Adrenal gland (tissue), 9 donors: ENCODE measurements at regions not wholly inside any gene's neighbourhood (a gene's known extent, or its start where the extent isn't known, plus 50 kb on each side); places are given as distances from the start of the nearest gene placed in this dataset.

Experiments used
- DNase-seq, 7 donors: peaks; one replicate each; pipeline ENCODE4 v3.0.0-alpha.2; 2019 to 2020
- H3K27ac ChIP-seq, 5 donors: fragments of 200-600 bp; sonication (generic) in 4 of 5; 1 replicate in 3 of 5; 2 replicates in 2 of 5; pipeline versions ENCODE4 v1.5.1 to v1.8.0; 2016 to 2020; ENCODE audit warnings: mild to moderate bottlenecking in 1 of 5
- H3K27me3 ChIP-seq: fragments of 200-600 bp; 2 replicates; pipeline ENCODE4 v1.8.0; 2021
- H3K36me3 ChIP-seq, 2 donors: fragments of 200-600 bp; replicated peaks in 1 of 2; 1 replicate in 1 of 2; 2 replicates in 1 of 2; pipeline versions ENCODE4 v1.5.1 to v1.8.0; 2018 to 2022
- H3K4me1 ChIP-seq, 2 donors: fragments of 200-600 bp; replicated peaks in 1 of 2; 1 replicate in 1 of 2; 2 replicates in 1 of 2; pipeline versions ENCODE4 v1.5.1 to v1.8.0; 2018 to 2021
- H3K4me3 ChIP-seq, 4 donors: fragments of 200-600 bp; sonication (generic) in 3 of 4; one replicate each; pipeline ENCODE4 v1.5.1; 2016 to 2018
- H3K9me3 ChIP-seq, 3 donors: fragments of 200-600 bp; sonication (generic) in 1 of 3; replicated peaks in 1 of 3; 1 replicate in 2 of 3; 2 replicates in 1 of 3; pipeline versions ENCODE4 v1.5.1 to v1.8.0; 2016 to 2021
- CTCF ChIP-seq, 6 experiments: fragments of 450-650 bp in 4 of 6; fragments of 200-600 bp in 2 of 6; sonication (generic) in 1 of 6; IDR thresholded peaks; 1 replicate in 5 of 6; 2 replicates in 1 of 6; pipeline versions ENCODE4 v1.5.1 to v1.8.0; 2016 to 2021; ENCODE audit warnings: antibody characterized with exemption in 6 of 6, mild to moderate bottlenecking in 2 of 6, moderate library complexity in 1 of 6
- POLR2A ChIP-seq, 2 donors: fragments of 450-650 bp; IDR thresholded peaks; one replicate each; pipeline ENCODE4 v1.6.1; 2017; ENCODE audit warnings: antibody characterized with exemption in 2 of 2, mild to moderate bottlenecking in 2 of 2, moderate library complexity in 1 of 2
- WGBS, 4 donors: extraction: QIAGEN DNeasy Blood & Tissue Kit in 2 of 4; methylation state at CpG; one replicate each; pipeline versions ENCODE4 v1.1.5 to v1.1.7; 2013 to 2017; 5-methylcytosine and 5-hydroxymethylcytosine counted together
- intact Hi-C, 2 donors: fragments of 100-400 bp; cut with DNase I; formaldehyde crosslinking; loops; one replicate each; pipeline versions ENCODE4 v1.14.1 to v1.15.0; 2022 to 2023
- donor health status: healthy with polysubstance abuse.
- donor health status: Bipolar disorder and iron deficiency.
- donor health status: DM: yes; HTN: yes; CAD: no.
- donor health status: DM: no; HTN: no; CAD: no.
- donor health status: DM: no; HTN: no; CAD: no.

GRCh38 chr4:63580796-63581475 is 828.3 kb downstream of the TECRL start:
- H3K4me1 ChIP-seq, result no peaks in the 10 kb centered on the region
- intact Hi-C loops, result no loop called here
- no peak overlapping the region for H3K4me3 ChIP-seq
- no peak overlapping the region for H3K27ac ChIP-seq
- WGBS, 4 donors, result 36 to 100% (median 63%) methylated on average over 1 of the region's 1 CpG
- H3K9me3 ChIP-seq, result no peaks in the 10 kb centered on the region
- H3K27me3 ChIP-seq, result no peaks in the 10 kb centered on the region
- DNase-seq, result no peak
- TF ChIP-seq CTCF (IDR thresholded peaks at IDR 0.05), result no peak
- TF ChIP-seq POLR2A (IDR thresholded peaks at IDR 0.05), result no peak
- no peaks in the 10 kb centered on the region for H3K36me3 ChIP-seq

- Histone ChIP-seq H3K36me3 (no peaks in the 10 kb centered on the region), H3K4me3 (no peak overlapping the region), H3K4me1 (no peaks in the 10 kb centered on the region), H3K27ac (no peak overlapping the region), H3K27me3 (no peaks in the 10 kb centered on the region), H3K9me3 (no peaks in the 10 kb centered on the region)
- TF ChIP-seq POLR2A (IDR thresholded peaks at IDR 0.05), result no peak
- no peak for DNase-seq
- intact Hi-C loops, result no loop called here
These were observed 830.9 kb downstream of the TECRL start for GRCh38 chr4:63578383-63578782.

GRCh38 chr4:63566658-63567057 is 842.6 kb downstream of the TECRL start:
- no peaks in the 10 kb centered on the region for H3K4me1 ChIP-seq
- DNase-seq, result no peak
- WGBS, 4 donors, result 47 to 58% (median 49%) methylated on average over 2 of the region's 2 CpGs
- H3K27me3 ChIP-seq, result no peaks in the 10 kb centered on the region
- intact Hi-C loops, result no loop called here
- H3K9me3 ChIP-seq, result no peaks in the 10 kb centered on the region
- H3K27ac ChIP-seq, result no peak overlapping the region
- H3K36me3 ChIP-seq, result no peaks in the 10 kb centered on the region
- TF ChIP-seq CTCF (IDR thresholded peaks at IDR 0.05), result no peak
- TF ChIP-seq POLR2A (IDR thresholded peaks at IDR 0.05), result no peak
- H3K4me3 ChIP-seq, result no peak overlapping the region

- Histone ChIP-seq H3K4me1 (no peaks in the 10 kb centered on the region), H3K27ac (no peak overlapping the region), H3K9me3 (no peaks in the 10 kb centered on the region), H3K4me3 (no peak overlapping the region), H3K36me3 (no peaks in the 10 kb centered on the region), H3K27me3 (no peaks in the 10 kb centered on the region)
- intact Hi-C loops, result no loop called here
- no peak for TF ChIP-seq CTCF (IDR thresholded peaks at IDR 0.05)
- TF ChIP-seq POLR2A (IDR thresholded peaks at IDR 0.05), result no peak
- 33 to 64% (median 55%) methylated on average over 2 to 4 of the region's 4 CpGs for WGBS, 4 donors
- no peak for DNase-seq
These were observed 845.8 kb downstream of the TECRL start for GRCh38 chr4:63563288-63564014.

- Histone ChIP-seq H3K27ac (no peak overlapping the region), H3K36me3 (no peaks in the 10 kb centered on the region)
- intact Hi-C loops, result no loop called here
These were observed 850.5 kb downstream of the TECRL start for GRCh38 chr4:63558709-63559108.

More at GRCh38 chr4:63558709-63559108, 850.5 kb downstream of the TECRL start:
- Histone ChIP-seq H3K9me3 (no peaks in the 10 kb centered on the region), H3K4me3 (no peak overlapping the region), H3K27me3 (no peaks in the 10 kb centered on the region), H3K4me1 (no peaks in the 10 kb centered on the region)
- DNase-seq, result no peak
- TF ChIP-seq POLR2A (IDR thresholded peaks at IDR 0.05) (no peak), CTCF (IDR thresholded peaks at IDR 0.05) (no peak)
